HG03135 (cell line): ENCODE measurements at regions not wholly inside any gene's neighbourhood (a gene's known extent, or its start where the extent isn't known, plus 50 kb on each side); places are given as distances from the start of the nearest gene placed in this dataset.

Experiments
- ATAC-seq: cut with Tn5 transposase; IDR thresholded peaks from one replicate; pipeline ENCODE4 v1.9.1; 2021; ENCODE audit warnings: mild to moderate bottlenecking, moderate library complexity; ENCODE audit not compliant: unreplicated experiment

GRCh38 chr14:98018628-98019027 lies 1221.4 kb downstream of the VRK1 start:
- ATAC-seq: no peak

GRCh38 chr14:98022541-98023520 lies 1225.6 kb downstream of the VRK1 start:
- no peak for ATAC-seq

- no peak for ATAC-seq
Observed at GRCh38 chr14:98028162-98028561, 1231.0 kb downstream of the VRK1 start.

- ATAC-seq: no peak
Observed at GRCh38 chr14:98035396-98035795, 1236.6 kb downstream of the BCL11B start.

GRCh38 chr14:98037831-98038230 lies 1234.2 kb downstream of the BCL11B start:
- ATAC-seq: no peak

GRCh38 chr14:98056946-98057345 lies 1215.1 kb downstream of the BCL11B start:
- ATAC-seq: no peak

- ATAC-seq: no peak
Observed at GRCh38 chr14:98059106-98059505, 1212.9 kb downstream of the BCL11B start.

- ATAC-seq: no peak
Observed at GRCh38 chr14:98062083-98062482, 1209.9 kb downstream of the BCL11B start.

GRCh38 chr14:98069712-98070171 lies 1202.3 kb downstream of the BCL11B start:
- ATAC-seq: no peak

GRCh38 chr14:98070536-98070935 lies 1201.5 kb downstream of the BCL11B start:
- no peak for ATAC-seq

GRCh38 chr14:98074111-98074510 lies 1197.9 kb downstream of the BCL11B start:
- ATAC-seq: no peak

GRCh38 chr14:98077176-98077575 lies 1194.8 kb downstream of the BCL11B start:
- no peak for ATAC-seq

GRCh38 chr14:98082833-98083232 lies 1189.2 kb downstream of the BCL11B start:
- ATAC-seq: no peak

- no peak for ATAC-seq
Observed at GRCh38 chr14:98085751-98086150, 1186.2 kb downstream of the BCL11B start.

GRCh38 chr14:98093111-98093510 lies 1178.9 kb downstream of the BCL11B start:
- ATAC-seq: no peak

- ATAC-seq: no peak
Observed at GRCh38 chr14:98099527-98099926, 1172.5 kb downstream of the BCL11B start.

GRCh38 chr14:98101323-98101722 lies 1170.7 kb downstream of the BCL11B start:
- no peak for ATAC-seq

- no peak for ATAC-seq
Observed at GRCh38 chr14:98103705-98104104, 1168.3 kb downstream of the BCL11B start.

GRCh38 chr14:98109326-98109725 lies 1162.7 kb downstream of the BCL11B start:
- no peak for ATAC-seq

- no peak for ATAC-seq
Observed at GRCh38 chr14:98112194-98112780, 1159.7 kb downstream of the BCL11B start.

- no peak for ATAC-seq
Observed at GRCh38 chr14:98114122-98114895, 1157.7 kb downstream of the BCL11B start.
